DND-41 (cell line): ENCODE measurements at regions not wholly inside any gene's neighbourhood (a gene's known extent, or its start where the extent isn't known, plus 50 kb on each side); places are given as distances from the start of the nearest gene placed in this dataset.

ENCODE experiments used
- CTCF ChIP-seq: IDR thresholded peaks from 2 replicates; pipeline ENCODE4 v1.5.1; 2012; ENCODE audit warnings: borderline replicate concordance, low read length, moderate library complexity, mild to moderate bottlenecking; ENCODE audit not compliant: poor library complexity, severe bottlenecking; ENCODE audit errors: extremely low read depth
- EZH2 ChIP-seq: IDR thresholded peaks from 3 replicates; pipeline ENCODE4 v1.6.1; 2012; ENCODE audit warnings: borderline replicate concordance, low read depth, mild to moderate bottlenecking, moderate library complexity, low read length, inconsistent platforms; ENCODE audit not compliant: severe bottlenecking

GRCh38 chr2:55779459-55780421 is 86.1 kb upstream of the PNPT1 start:
- TF ChIP-seq CTCF = no peak
- no peak for TF ChIP-seq EZH2
